Dermis blood vessel endothelial cell (primary cell): ENCODE measurements at regions not wholly inside any gene's neighbourhood (a gene's known extent, or its start where the extent isn't known, plus 50 kb on each side); places are given as distances from the start of the nearest gene placed in this dataset.
"Not testable (repeated sequence)": the region's sequence is repeated elsewhere in the genome, so short reads cannot be mapped to it uniquely, and the experiment has no call there.

ENCODE experiments used
- DNase-seq: peaks from one replicate; pipeline ENCODE4 v3.0.0; 2010

DNA sequence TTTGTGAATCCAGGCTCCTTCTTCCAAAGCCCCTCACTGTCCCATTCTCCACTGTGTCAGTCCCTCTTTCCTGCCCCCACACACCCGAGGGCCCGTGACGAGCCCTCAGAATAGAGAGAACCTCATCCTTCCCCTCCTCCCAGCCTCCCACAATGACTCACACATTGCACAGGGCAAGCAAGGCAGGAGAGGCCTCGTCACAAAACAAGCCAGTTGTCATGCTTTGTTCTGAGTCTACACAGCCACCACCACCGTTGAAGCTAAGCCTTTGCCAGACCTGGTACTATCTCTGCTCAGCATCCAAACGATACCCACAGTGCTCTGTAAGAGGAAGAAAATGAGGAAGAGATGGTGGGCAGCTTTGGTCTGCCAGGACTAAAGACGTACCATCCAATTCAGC, 142.2 kb upstream of the ZNF366 start:
- DNase-seq: no peak

- no peak for DNase-seq
These were observed 141.3 kb upstream of the ZNF366 start for GRCh38 chr5:72648480-72648879.

- peak; percentile 37 for DNase-seq
These were observed 140.6 kb upstream of the ZNF366 start for GRCh38 chr5:72647806-72648205.

GRCh38 chr5:72646246-72646866, 139.1 kb upstream of the ZNF366 start:
- DNase-seq: no peak

DNA sequence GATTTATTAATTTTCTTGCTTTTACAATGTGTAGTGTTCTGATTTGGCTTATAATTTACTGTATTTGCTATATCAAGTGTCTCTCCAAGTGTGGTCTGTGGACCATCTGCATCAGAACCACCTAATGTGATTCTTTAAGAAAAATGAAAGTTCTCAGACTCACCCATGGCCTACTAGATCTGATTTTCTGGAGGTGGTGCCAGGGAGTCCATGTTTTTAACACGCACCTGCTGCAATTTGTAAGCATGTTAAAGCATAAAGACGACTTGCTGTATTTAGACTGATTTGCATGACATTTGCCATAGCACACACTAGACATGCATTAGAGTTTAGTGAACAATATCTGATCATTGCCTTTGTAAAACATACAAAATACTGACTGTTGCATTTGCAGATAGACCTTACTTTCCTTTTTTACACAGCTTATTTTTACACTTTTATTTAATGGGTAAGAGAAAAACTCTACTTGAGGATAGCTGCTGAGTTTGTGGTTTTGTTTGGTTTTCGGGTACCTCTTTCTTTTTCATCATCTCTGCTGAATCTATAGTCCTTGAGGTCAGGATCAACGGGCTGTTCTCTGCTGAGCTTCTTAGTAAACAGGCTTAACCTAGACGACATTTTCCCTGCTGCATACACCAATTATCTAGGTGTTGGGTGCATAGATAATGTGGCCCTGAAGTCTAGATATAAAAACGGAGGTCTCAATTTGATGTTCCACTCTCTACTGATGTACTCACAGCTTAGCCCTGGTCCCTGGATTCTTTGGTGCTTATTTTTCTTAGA, 138.0 kb upstream of the ZNF366 start:
- no peak for DNase-seq

DNA sequence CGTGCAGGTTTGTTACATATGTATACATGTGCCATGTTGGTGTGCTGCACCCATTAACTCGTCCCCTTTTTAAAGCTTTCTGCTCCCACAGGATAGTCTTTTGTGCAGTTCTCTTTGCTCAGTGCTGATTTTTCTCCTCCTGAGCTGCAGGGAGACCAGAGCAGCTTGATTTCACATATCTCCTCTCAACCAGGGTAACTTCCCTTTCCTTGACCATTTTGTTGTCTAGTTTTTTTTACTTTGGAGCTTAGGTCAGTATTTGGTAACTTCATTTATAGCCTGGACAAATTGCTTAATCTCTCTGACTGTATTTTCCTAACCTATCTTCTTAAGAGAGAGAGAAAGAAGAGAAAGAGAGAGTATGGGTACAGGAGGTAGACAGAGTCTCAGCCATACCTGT, 137.1 kb upstream of the ZNF366 start:
- DNase-seq: no peak

DNA sequence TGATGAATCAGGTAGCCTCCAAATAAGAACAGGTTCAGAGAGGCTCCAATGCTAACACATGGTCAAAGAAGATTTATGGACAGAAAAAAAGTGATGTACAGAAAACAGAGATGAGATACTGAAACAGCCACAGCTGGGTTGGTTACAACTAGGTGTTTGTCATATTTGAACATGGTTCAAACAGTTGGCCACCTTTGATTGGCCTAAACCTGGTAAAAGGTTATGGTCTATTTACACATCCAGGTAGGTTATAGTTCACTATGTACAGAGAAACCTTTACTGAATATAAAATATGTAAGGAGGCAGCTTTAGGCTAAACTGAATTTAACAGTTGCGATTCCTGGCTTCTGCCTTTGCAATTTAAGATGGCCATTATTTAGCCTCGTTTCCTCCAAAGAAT, 134.0 kb upstream of the ZNF366 start:
- no peak for DNase-seq

GRCh38 chr5:72637058-72637457, 129.8 kb upstream of the ZNF366 start:
- DNase-seq: no peak

- not testable (repeated sequence) for DNase-seq
These were observed 129.4 kb upstream of the ZNF366 start for GRCh38 chr5:72636565-72636964.

DNA sequence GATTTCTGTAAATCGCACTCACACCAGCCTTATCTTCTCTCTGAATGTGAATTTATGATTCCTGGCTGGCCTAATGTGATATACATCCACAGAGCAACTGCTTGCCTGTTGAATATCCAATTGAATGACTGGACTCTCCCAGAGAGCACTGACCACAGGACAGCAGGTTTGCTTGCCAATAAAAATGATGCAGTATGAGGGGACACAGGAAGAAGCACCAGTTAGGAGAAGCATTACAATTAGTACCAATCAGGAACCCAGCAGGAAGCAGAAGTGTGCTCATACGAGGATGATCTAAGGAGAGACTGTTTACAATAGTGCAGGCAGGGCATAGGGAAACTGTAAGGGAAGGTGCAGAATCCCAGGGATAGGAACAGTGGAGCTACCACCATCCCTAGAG, 127.2 kb upstream of the ZNF366 start:
- DNase-seq: peak; percentile 54

- DNase-seq: no peak
These were observed 126.4 kb upstream of the ZNF366 start for GRCh38 chr5:72633649-72634048.

DNA sequence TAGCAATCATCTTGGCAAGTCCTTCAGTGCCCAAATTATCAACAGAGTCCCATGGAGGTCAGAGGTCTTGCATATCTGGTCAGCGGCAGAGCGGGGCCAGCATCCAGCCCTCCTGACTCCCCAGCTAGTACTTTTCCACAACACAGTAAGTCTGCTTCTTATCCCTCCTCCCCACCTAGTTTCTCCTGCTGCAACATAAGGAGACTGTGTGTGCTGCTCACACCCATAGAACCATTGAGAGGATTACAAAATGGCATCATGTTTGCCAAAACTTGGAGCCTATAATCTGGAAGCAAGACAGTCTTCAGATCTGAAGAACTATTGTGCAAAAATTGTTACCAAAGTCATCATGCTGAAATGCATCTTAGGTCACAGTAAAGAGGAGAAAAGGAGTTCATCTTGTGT, 125.8 kb upstream of the ZNF366 start:
- DNase-seq: no peak

GRCh38 chr5:72630721-72631120, 123.5 kb upstream of the ZNF366 start:
- no peak for DNase-seq

GRCh38 chr5:72630081-72630480, 122.9 kb upstream of the ZNF366 start:
- DNase-seq: no peak

GRCh38 chr5:72628771-72629371, 121.7 kb upstream of the ZNF366 start:
- DNase-seq: no peak

DNA sequence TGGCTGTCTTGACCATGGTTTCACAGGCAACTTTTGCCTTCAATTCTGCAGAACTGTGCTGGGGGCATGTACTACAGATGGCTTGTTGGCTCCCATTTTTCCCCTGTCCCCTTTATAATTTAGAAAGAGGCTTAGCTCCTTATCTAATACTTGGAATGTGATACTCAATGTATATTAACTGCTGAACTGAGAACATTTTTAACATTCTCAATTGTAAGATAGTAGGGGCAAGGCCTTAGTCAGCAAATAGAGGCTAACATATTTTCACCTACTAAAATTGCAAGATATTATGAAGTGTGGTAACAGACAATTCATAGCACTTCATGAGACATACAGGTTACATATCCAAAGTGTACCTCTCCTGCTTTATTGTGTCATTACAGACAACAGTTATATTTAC, 118.1 kb upstream of the ZNF366 start:
- no peak for DNase-seq

DNA sequence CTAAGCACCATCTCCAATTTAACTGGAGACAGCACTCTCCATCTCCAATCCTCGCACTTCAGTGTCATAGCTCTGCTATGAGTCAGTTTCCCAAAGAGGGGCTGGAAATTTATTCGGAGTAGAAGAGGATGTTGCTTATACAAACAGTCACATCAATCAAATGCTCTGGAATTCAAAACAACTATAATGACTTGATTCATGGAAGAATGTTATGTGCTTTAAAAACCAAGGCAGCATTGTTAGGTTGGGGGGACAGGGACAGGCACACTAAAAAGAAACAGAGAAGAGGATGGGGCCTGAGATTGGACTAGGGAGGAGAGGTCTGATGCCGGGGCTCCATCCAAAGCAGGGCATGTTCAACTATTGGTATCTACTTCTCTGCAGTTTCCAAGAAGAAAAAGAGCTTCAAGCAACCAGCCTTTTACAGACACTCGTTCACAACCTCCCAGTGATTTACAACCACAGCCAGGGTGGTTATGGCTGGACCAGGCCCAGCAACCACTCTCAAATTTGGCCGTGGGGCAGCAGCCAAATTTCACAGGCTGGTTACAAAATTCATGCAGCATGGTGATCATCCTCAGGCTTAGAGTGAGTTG, 117.5 kb upstream of the ZNF366 start:
- peak; percentile 84 for DNase-seq

GRCh38 chr5:72623936-72624335, 116.7 kb upstream of the ZNF366 start:
- DNase-seq: no peak

DNA sequence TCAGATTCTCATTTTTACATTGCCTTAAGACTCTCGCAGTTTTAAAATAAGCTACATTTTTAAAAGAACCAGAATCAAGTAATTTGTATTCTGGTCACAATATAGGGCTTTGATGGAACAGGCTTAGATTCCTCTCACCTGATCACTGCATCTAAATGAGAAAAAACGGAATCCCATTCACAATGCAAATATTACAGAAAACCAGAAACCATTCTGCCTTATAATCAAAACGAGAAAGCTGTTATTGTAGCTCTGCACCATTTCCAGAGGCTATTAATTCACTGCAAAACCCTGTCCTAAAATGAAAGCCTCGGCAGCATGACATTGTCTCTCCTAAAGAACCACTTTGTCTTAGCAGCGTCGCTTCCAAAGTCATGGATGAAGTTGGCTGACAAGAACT, 116.1 kb upstream of the ZNF366 start:
- no peak for DNase-seq

DNA sequence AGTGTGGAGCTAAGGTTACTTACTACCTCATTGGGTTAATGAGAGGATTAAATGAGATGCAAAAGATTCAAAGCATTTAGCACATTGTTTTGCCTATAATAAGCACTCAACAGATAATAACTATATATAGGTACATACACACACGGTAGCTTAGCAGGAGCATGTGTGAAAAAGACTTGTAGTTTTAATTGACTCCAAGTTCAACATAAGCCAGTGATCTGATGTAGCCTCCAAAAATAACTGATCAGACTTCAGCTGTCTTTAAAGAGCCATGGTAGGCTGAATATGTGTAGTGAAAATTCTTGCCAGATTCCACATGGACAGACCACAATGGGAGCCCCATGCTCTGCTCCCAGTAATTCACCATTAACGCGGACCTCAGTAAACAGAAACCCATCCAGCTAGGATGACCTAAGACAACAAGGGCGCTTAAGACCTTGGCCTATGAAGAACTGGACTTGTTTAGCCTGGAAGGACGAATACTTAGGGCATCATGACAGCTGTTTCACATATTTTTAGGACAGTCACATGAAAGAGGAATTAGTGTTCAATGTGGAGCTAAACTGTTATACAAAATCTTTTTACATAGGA, 115.1 kb upstream of the ZNF366 start:
- DNase-seq: no peak

- no peak for DNase-seq
These were observed 114.4 kb upstream of the ZNF366 start for GRCh38 chr5:72621576-72621975.

DNA sequence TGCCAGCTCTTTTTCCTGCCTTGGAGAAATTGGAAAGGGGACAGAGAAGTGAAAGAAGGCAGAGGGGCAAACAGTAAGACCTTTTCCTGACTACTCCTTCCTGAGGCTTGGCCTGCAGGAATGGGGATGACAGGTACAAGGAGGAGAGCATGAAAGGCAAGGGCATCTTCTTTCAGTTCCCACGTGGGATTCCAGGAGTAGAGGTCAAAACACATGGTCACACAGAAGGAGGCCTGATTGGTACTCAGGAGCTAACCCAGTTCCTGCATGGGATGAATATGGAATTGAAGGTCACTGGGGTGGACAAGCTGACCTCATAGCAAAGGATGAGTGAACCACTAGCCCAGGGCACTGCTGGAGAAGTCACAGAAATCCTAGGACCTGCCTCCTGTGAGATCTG, 112.5 kb upstream of the ZNF366 start:
- no peak for DNase-seq

DNA sequence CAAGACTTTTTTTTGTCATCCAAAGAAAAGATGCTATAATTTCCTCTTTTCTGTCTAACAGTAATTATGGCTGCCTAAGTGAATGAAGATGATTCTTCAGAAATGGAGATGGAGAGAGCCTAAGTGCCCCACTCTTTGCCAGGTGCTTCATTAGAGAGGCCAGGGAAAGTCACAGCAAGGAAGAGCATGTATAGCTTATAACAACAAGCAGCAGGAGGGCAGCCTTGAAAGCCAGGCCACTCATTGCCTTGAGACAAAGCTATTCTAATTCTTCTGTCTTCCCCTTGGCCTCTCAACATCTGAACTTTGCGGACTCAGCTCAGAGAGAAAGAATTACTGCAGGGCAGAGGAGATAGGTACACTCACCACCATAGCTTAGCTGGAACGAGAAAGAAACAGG, 112.0 kb upstream of the ZNF366 start:
- no peak for DNase-seq
